ENCODE measurements at regions not wholly inside any gene's neighbourhood (a gene's known extent, or its start where the extent isn't known, plus 50 kb on each side); places are given as distances from the start of the nearest gene placed in this dataset.
A peak's percentile ranks its signal among the peaks of the same experiment; 100 is the strongest.

GRCh38 chr6:133705066-133705465 lies 183.8 kb upstream of the TCF21 start:
- Histone ChIP-seq H3K56ac (ENCODE audit: extremely low read depth, insufficient read depth, low read length) (peak overlapping the region; percentile 71; the same call in 1 of the 2 replicates), H3K36me3 (ENCODE audit: control insufficient read depth, insufficient read depth, low read length) (no peaks in the 10 kb centered on the region), H3K18ac (ENCODE audit: low read depth, low read length) (peak overlapping the region; percentile 66; the same call in 1 of the 2 replicates), H2AK5ac (ENCODE audit: low read depth, low read length) (no peak overlapping the region), H3K9me3 (ENCODE audit: control insufficient read depth, insufficient read depth, low read length) (no peaks in the 10 kb centered on the region), H3K9me1 (ENCODE audit: insufficient read depth, low read length) (peaks cover 17% of the 10 kb centered on the region), H4K8ac (ENCODE audit: low read depth in 2 of 2, low read length in 2 of 2) (peak overlapping the region; percentile 71 to 92; a peak in 3 of 4 replicates), H4K91ac (ENCODE audit: insufficient read depth, low read depth, low read length) (0 out of 2 replicates have a peak overlapping the region, but pooled peaks have one; percentile 12), H3K9ac (ENCODE audit: low read depth, low read length) (no peak overlapping the region), H2BK20ac (ENCODE audit: low read depth, low read length) (no peak overlapping the region; the same call in 1 of the 2 replicates), H2BK15ac (ENCODE audit: low read depth, low read length) (0 out of 3 replicates have a peak overlapping the region, but pooled peaks have one; percentile 73), H3K79me1 (ENCODE audit: low read depth in 1 of 2, low read length in 2 of 2) (peaks cover 0 to 5% of the 10 kb centered on the region in 2 experiments; a peak in 1 of 4 replicates), H3K4me3 (ENCODE audit: insufficient read depth, low read depth, low read length) (no peak overlapping the region), H3K4ac (ENCODE audit: low read depth, low read length) (peak overlapping the region; percentile 53; the same call in 1 of the 2 replicates), H4K5ac (ENCODE audit: low read depth, low read length) (peak overlapping the region; percentile 66; the same call in 1 of the 2 replicates), H3K27ac (ENCODE audit: insufficient read depth, low read length) (peak overlapping the region; percentile 54; the same call in 1 of the 2 replicates), H2BK120ac (ENCODE audit: low read depth, low read length) (peak overlapping the region; percentile 91; the same call in 1 of the 2 replicates), H2AFZ (replicated peaks; ENCODE audit: low read length, poor library complexity) (no peak overlapping the region), H3K14ac (replicated peaks; ENCODE audit: low read depth, low read length) (0 out of 2 replicates have a peak overlapping the region, but pooled peaks have one; percentile 78), H3K23ac (ENCODE audit: low read depth, low read length) (peak overlapping the region; percentile 78; the same call in 1 of the 2 replicates), H3K4me2 (ENCODE audit: low read depth, low read length) (peak overlapping the region; percentile 17; the same call in 1 of the 2 replicates), H2BK5ac (ENCODE audit: low read depth, low read length, poor library complexity, severe bottlenecking) (peak overlapping the region; percentile 99), H4K20me1 (ENCODE audit: insufficient read depth, low read length) (no peaks in the 10 kb centered on the region), H2AK9ac (replicated peaks; ENCODE audit: low read depth, low read length, poor library complexity) (no peak overlapping the region), H3K27me3 (ENCODE audit: control insufficient read depth, insufficient read depth, low read length) (no peaks in the 10 kb centered on the region), H3K4me1 (ENCODE audit: control insufficient read depth, insufficient read depth, low read length) (peaks cover 16% of the 10 kb centered on the region)
- BruUV-seq (replicated peaks) = no TSS peak
- ChIA-PET CTCF (interaction anchor here (0.5 to 0.9 kb wide), 2 partner anchors 16 to 101 kb away, joined by 3 read pairs; no protein-coding TSS in a partner anchor), POLR2A (ENCODE audit: unreplicated experiment) (interaction anchor here (1.1 kb wide), 1 partner anchor 135 kb away, joined by 3 read pairs; no protein-coding TSS in a partner anchor)
- TF ChIP-seq POLR2A (IDR thresholded peaks at IDR 0.05; ENCODE audit: low read depth, low read length) (no peak), RFX5 (IDR thresholded peaks at IDR 0.05; ENCODE audit: low read depth, low read length) (no peak), RCOR1 (IDR thresholded peaks at IDR 0.05; ENCODE audit: insufficient replicate concordance, low read length) (no peak), FOS (IDR thresholded peaks at IDR 0.05; ENCODE audit: low read depth, low read length) (peak; percentile 9; the same call in 1 of the 2 replicates), BHLHE40 (IDR thresholded peaks at IDR 0.05; ENCODE audit: low read depth, low read length) (no peak), CEBPB (IDR thresholded peaks at IDR 0.05; ENCODE audit: low read depth, low read length) (peak; percentile 96), CTCF (conservative IDR thresholded peaks at IDR 0.05; ENCODE audit: low read depth, low read length) (no peak)
- dilution Hi-C loops (cut with HindIII; ENCODE audit: low sequenced_read_pairs, unreplicated experiment) (no loop called here), in situ Hi-C loops (cut with MboI; ENCODE audit: low sequenced_read_pairs) (no loop called here), intact Hi-C loops (cut with micrococcal nuclease) (loop anchor here (5.0 kb wide), 1 partner anchor 58 kb away; no protein-coding TSS in a partner anchor)
- ATAC-seq (ENCODE audit: low read depth) (peak; percentile 59), DNase-seq (peak; percentile 91)
- no CpG with 5 or more reads among the region's 1 CpG for WGBS, 2 experiments (ENCODE audit: extremely low coverage in 2 of 2, insufficient read length in 1 of 2)

All from IMR-90 (cell line).